NB4 (cell line): ENCODE measurements at regions not wholly inside any gene's neighbourhood (a gene's known extent, or its start where the extent isn't known, plus 50 kb on each side); places are given as distances from the start of the nearest gene placed in this dataset.

Experiments used
- DNase-seq: peaks from one replicate; pipeline ENCODE4 v3.0.0; 2010; ENCODE audit warnings: low read depth
- H3K4me3 ChIP-seq: one replicate; pipeline ENCODE4 v1.5.1; 2011; ENCODE audit warnings: mild to moderate bottlenecking, low read depth, low read length, moderate library complexity
- MYC ChIP-seq: IDR thresholded peaks from 2 replicates; pipeline ENCODE4 v1.6.1; 2011; ENCODE audit warnings: low read depth, low read length
- POLR2A ChIP-seq: IDR thresholded peaks from 2 replicates; pipeline ENCODE4 v1.6.1; 2011; ENCODE audit warnings: mild to moderate bottlenecking; ENCODE audit not compliant: insufficient read length; ENCODE audit errors: extremely low read depth
- TF ChIP-seq, protein P1 (sequence below): IDR thresholded peaks from one replicate; pipeline ENCODE4 v1.5.1; 2012; ENCODE audit warnings: low read depth, low read length
- TF ChIP-seq, protein P2 (sequence below): IDR thresholded peaks from 2 replicates; pipeline ENCODE4 v1.6.1; 2011; ENCODE audit warnings: low read depth, low read length

DNA sequence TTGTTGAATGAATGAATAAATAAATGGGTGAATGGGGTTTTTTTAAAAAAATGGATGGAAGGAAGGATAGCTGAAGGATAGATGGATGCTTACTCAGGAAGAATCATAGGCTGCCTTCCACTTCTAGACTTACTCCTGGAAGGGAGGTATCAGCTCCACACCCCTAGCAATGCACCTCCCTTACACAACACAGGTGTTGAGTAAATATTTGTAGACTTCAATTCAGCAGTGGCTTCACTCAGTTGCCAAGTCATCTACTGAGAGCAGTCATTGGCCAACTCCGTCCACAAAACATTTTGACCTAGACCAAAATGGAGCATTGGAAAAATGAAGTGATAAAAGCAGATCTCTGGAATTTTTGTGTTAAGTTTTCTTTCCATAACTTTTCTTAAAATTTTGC lies 65.5 kb upstream of the ST8SIA2 start:
- H3K4me3 ChIP-seq = no peak overlapping the region
- TF ChIP-seq POLR2A (no peak), MYC (no peak)
- TF ChIP-seq, protein P1, sequence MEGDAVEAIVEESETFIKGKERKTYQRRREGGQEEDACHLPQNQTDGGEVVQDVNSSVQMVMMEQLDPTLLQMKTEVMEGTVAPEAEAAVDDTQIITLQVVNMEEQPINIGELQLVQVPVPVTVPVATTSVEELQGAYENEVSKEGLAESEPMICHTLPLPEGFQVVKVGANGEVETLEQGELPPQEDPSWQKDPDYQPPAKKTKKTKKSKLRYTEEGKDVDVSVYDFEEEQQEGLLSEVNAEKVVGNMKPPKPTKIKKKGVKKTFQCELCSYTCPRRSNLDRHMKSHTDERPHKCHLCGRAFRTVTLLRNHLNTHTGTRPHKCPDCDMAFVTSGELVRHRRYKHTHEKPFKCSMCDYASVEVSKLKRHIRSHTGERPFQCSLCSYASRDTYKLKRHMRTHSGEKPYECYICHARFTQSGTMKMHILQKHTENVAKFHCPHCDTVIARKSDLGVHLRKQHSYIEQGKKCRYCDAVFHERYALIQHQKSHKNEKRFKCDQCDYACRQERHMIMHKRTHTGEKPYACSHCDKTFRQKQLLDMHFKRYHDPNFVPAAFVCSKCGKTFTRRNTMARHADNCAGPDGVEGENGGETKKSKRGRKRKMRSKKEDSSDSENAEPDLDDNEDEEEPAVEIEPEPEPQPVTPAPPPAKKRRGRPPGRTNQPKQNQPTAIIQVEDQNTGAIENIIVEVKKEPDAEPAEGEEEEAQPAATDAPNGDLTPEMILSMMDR = no peak
- TF ChIP-seq, protein P2, sequence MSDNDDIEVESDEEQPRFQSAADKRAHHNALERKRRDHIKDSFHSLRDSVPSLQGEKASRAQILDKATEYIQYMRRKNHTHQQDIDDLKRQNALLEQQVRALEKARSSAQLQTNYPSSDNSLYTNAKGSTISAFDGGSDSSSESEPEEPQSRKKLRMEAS = no peak
- no peak for DNase-seq

DNA sequence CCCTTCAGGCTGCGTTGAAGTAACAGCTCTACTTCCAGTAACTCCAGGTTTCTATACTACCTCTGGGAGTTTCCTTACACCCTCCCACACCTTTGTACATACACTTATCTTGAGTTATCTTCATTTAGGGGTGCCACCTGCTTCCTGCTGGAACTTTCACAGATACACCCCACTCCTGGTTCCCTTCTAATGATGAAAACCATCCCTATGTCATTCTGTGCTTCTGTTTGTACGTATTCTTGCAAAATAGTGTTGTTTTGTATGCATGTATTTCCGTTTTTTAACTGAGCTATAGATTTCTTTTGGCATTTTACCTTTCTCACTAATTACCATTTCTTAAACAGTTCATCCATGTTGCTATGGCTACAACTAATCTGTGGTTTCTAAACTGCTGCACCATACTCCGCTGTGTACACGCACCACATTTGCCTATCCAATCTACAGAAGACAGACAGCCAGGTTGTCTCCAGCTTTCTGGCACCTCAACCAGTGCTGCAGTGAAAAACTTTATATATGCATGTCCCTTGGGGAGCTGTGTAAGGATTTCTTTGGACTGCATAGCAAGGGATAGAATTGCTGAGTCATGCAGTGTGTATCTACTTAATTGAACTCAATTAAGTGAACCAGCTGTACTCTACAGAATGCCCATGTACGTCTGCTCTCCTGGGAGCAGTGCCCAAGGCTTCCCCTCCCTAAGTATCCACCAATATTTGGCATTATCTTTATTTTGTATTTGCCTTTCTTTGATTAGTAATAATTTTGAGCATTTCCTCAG lies 61.4 kb upstream of the ST8SIA2 start:
- TF ChIP-seq MYC (no peak), POLR2A (no peak)
- TF ChIP-seq, protein P2 = no peak
- TF ChIP-seq, protein P1 = no peak
- H3K4me3 ChIP-seq = no peak overlapping the region
- no peak for DNase-seq

DNA sequence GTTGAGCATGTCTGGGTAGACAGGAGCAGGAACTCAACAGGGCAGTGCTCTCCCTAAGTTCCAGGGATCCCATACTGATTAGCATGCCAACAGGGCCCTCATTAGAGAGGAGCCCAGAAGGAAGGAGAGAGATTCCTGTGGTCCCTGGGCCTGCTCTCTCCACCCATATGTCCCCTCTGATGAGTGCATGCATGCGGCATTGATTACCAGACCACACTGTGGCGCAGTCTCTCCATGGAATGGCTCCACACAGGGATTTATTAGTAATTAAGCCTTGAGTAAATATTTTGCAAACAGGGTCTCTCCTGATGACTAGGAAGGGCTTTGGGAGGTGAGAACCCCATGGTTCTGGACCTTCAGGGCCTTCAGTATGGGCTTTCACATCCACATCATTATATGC lies 60.0 kb upstream of the ST8SIA2 start:
- H3K4me3 ChIP-seq = no peak overlapping the region
- TF ChIP-seq, protein P1 = no peak
- TF ChIP-seq, protein P2 = no peak
- TF ChIP-seq MYC (no peak), POLR2A (no peak)
- DNase-seq = no peak

DNA sequence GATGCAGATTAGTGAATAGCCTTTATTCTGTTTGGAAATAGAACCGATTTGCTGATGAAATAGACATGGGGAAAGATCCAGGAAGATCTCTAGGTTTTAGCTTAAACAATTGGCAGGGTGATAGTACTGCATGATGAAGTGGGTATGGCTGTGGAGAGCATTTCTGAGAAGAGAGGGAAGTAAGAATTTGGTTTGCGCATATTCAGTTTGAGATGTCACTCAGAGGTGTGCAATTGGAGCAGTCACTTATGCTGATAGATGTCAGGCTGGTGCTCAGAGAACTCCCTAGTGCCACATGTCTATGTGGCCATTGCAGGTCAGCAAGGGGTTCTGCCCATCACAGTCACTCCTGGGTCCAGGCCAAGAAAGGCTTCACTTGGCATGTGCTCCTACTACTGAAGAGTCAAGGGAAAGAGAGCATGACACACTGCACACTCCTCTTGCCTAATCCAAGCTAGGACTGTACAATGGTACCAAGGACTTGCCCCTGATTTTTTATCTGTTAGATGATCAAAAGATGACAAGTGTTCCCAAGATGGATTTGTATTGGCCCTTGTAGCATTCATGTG lies 57.2 kb upstream of the ST8SIA2 start:
- no peak overlapping the region for H3K4me3 ChIP-seq
- TF ChIP-seq, protein P1 = no peak
- TF ChIP-seq POLR2A = no peak
- no peak for TF ChIP-seq MYC
- TF ChIP-seq, protein P2 = no peak
- DNase-seq = no peak

DNA sequence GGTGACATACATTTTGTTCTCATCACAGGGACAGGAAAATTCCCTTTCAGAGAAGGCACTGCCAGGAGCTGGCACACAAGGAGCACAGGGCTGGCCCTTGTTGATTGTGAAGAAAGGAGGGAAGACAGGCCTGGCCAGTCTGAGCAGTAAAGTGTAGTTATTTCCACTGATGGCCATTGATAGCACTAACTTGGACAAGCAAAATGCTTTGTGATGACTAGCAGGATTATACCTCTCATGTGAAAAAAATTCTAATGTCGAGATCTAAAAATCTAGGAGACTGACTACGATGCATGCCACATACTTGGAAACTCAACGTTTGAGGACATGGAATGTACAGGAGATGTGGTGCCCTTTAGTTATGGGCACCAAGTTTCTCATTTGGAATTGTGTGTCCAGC lies 54.3 kb upstream of the ST8SIA2 start:
- TF ChIP-seq, protein P1 = no peak
- TF ChIP-seq MYC (no peak), POLR2A (no peak)
- TF ChIP-seq, protein P2 = no peak
- no peak overlapping the region for H3K4me3 ChIP-seq
- no peak for DNase-seq
